Right lobe of liver (tissue), 4 donors: ENCODE measurements at regions not wholly inside any gene's neighbourhood (a gene's known extent, or its start where the extent isn't known, plus 50 kb on each side); places are given as distances from the start of the nearest gene placed in this dataset.

Experiments used
- CTCF ChIP-seq, 4 donors: fragments of 200-600 bp in 3 of 4; fragments of 450-650 bp in 1 of 4; IDR thresholded peaks; one replicate each; pipeline versions ENCODE4 v1.5.1 to v1.8.0; 2016 to 2022; ENCODE audit warnings: antibody characterized with exemption in 4 of 4, mild to moderate bottlenecking in 2 of 4
- POLR2A ChIP-seq: fragments of 450-650 bp; IDR thresholded peaks from one replicate; pipeline ENCODE4 v1.6.1; 2017; ENCODE audit warnings: antibody characterized with exemption, mild to moderate bottlenecking
- donor health status: DM: no; HTN: no; CAD: no.
- donor health status: DM: no; HTN: no; CAD: no.
- donor health status: DM: no; HTN: yes; CAD: no.

- TF ChIP-seq CTCF (IDR thresholded peaks at IDR 0.05) (no peak), POLR2A (no peak)
These were observed 53.7 kb upstream of the TRAK1 start for GRCh38 chr3:42037318-42037945.
